K562 (cell line): ENCODE measurements at regions not wholly inside any gene's neighbourhood (a gene's known extent, or its start where the extent isn't known, plus 50 kb on each side); places are given as distances from the start of the nearest gene placed in this dataset.

Experiments
- ATAC-seq: fragments of 200-7000 bp; cut with Tn5 transposase; 3 replicates; pipeline ENCODE4 v1.9.1; 2020; ENCODE audit warnings: moderate library complexity
- BruUV-seq: library from RNA; stranded (reverse); fragments of 400-500 nt; replicated peaks from 2 replicates; lab custom pipeline; 2021; lab: Mats Ljungman, UMichigan
- CTCF ChIA-PET: fragments of 300-600 bp; formaldehyde crosslinking; extraction: SDS; loops from one replicate; lab custom pipeline; 2021; ENCODE audit warnings: low intra/inter-chr PET ratio; lab: Yijun Ruan, JAX
- POLR2A ChIA-PET: fragments of 300-600, 350-650 bp; sonication (Branson Sonifier 250); formaldehyde crosslinking; extraction: SDS; loops from one replicate; lab custom pipeline; 2021; ENCODE audit warnings: antibody characterized with exemption, inconsistent platforms; lab: Yijun Ruan, JAX
- DNase-seq, 4 experiments: peaks; one replicate each; pipeline versions ENCODE4 v3.0.0 to v3.0.0-alpha.2; 2011 to 2018; ENCODE audit warnings: low spot score in 3 of 4, mixed read lengths in 3 of 4; ENCODE audit errors: extremely low read depth in 1 of 4
- FAIRE-seq: peaks from 2 replicates; lab custom pipeline; 2011; peaks lifted over from hg19 to GRCh38; lab: Jason Lieb, UNC
- H2AFZ ChIP-seq: 2 replicates; pipeline ENCODE4 v1.6.0; 2011; ENCODE audit warnings: low read depth, low read length, control low read depth, inconsistent platforms
- H3K27ac ChIP-seq: fragments of 200-600 bp; 3 replicates; pipeline ENCODE4 v1.8.0; 2011; ENCODE audit warnings: low read depth, mild to moderate bottlenecking, control low read depth, inconsistent platforms, low read length, moderate library complexity, mixed read lengths; ENCODE audit errors: extremely low read depth
- H3K27me3 ChIP-seq, 2 experiments: fragments of 300-600 bp in 1 of 2; 2 replicates in 1 of 2; 3 replicates in 1 of 2; pipeline versions ENCODE4 v1.6.0 to v1.8.0; 2011; ENCODE audit warnings: inconsistent platforms in 2 of 2, low read length in 2 of 2, mild to moderate bottlenecking in 1 of 2, mixed read lengths in 1 of 2, moderate library complexity in 1 of 2; ENCODE audit not compliant: control insufficient read depth in 2 of 2, insufficient read depth in 2 of 2
- H3K36me3 ChIP-seq: fragments of 300-600 bp; 3 replicates; pipeline ENCODE4 v1.8.0; 2011; ENCODE audit warnings: mild to moderate bottlenecking, low read length, inconsistent platforms; ENCODE audit not compliant: control insufficient read depth, insufficient read depth
- H3K4me1 ChIP-seq, 2 experiments: fragments of 200-600 bp in 1 of 2; replicated peaks in 1 of 2; 2 replicates in 1 of 2; 3 replicates in 1 of 2; pipeline versions ENCODE4 v1.5.1 to v1.8.0; 2011; ENCODE audit warnings: inconsistent platforms in 2 of 2, low read length in 2 of 2, mild to moderate bottlenecking in 1 of 2, mixed read lengths in 1 of 2, moderate library complexity in 1 of 2; ENCODE audit not compliant: control insufficient read depth in 2 of 2, insufficient read depth in 2 of 2
- H3K4me2 ChIP-seq: 2 replicates; pipeline ENCODE4 v1.6.1; 2011; ENCODE audit warnings: low read length, control low read depth, inconsistent platforms, mixed read lengths; ENCODE audit not compliant: insufficient read depth
- H3K4me3 ChIP-seq: fragments of 200-600 bp; sonication (generic), shearing (Covaris generic); 2 replicates; pipeline ENCODE4 v1.5.1; 2016; ENCODE audit warnings: control low read depth, inconsistent platforms
- H3K79me2 ChIP-seq: fragments of 200-600 bp; 3 replicates; pipeline ENCODE4 v1.8.0; 2011; ENCODE audit warnings: low read length, inconsistent platforms; ENCODE audit not compliant: control insufficient read depth, insufficient read depth
- H3K9ac ChIP-seq, 2 experiments: 2 replicates each; pipeline versions ENCODE4 v1.6.0 to v1.6.1; 2011; ENCODE audit warnings: low read depth in 2 of 2, low read length in 2 of 2, control low read depth in 1 of 2, inconsistent platforms in 1 of 2, mild to moderate bottlenecking in 1 of 2, mixed read lengths in 1 of 2; ENCODE audit not compliant: insufficient read depth in 1 of 2
- H3K9me1 ChIP-seq: one replicate; pipeline ENCODE4 v1.6.0; 2011; ENCODE audit warnings: inconsistent platforms, mild to moderate bottlenecking, low read length, moderate library complexity; ENCODE audit not compliant: control insufficient read depth, insufficient read depth
- H3K9me3 ChIP-seq: replicated peaks from 2 replicates; pipeline ENCODE4 v1.5.1; 2011; ENCODE audit warnings: low read depth, low read length, inconsistent platforms; ENCODE audit not compliant: control insufficient read depth, insufficient read depth
- H4K20me1 ChIP-seq: replicated peaks from 2 replicates; pipeline ENCODE4 v1.6.1; 2011; ENCODE audit warnings: low read length, inconsistent platforms, mixed read lengths; ENCODE audit not compliant: control insufficient read depth, insufficient read depth
- ILK ChIP-seq: fragments of 450-650 bp; IDR thresholded peaks from 2 replicates; pipeline ENCODE4 v1.6.1; 2016; ENCODE audit warnings: missing genetic modification characterization, low read depth, mild to moderate bottlenecking, missing compliant biosample characterization, moderate library complexity, borderline replicate concordance
- MBD2 ChIP-seq: sonication (generic); IDR thresholded peaks from 2 replicates; pipeline ENCODE4 v1.6.1; 2016; ENCODE audit warnings: low read depth, borderline replicate concordance
- NEUROD1 ChIP-seq: fragments of 150-350 bp; IDR thresholded peaks from 2 replicates; pipeline ENCODE4 v1.6.1; 2014; ENCODE audit warnings: borderline replicate concordance, low read length, low read depth; ENCODE audit not compliant: partially characterized antibody
- NFIC ChIP-seq: fragments of 450-650 bp; IDR thresholded peaks from 2 replicates; pipeline ENCODE4 v1.6.1; 2017; ENCODE audit warnings: mild to moderate bottlenecking, inconsistent platforms
- POU5F1 ChIP-seq: fragments of 150-350 bp; IDR thresholded peaks from 2 replicates; pipeline ENCODE4 v1.6.1; 2014; ENCODE audit warnings: borderline replicate concordance, low read length, low read depth, mild to moderate bottlenecking; ENCODE audit not compliant: partially characterized antibody
- RNF2 ChIP-seq: sonication (generic); IDR thresholded peaks from 2 replicates; pipeline ENCODE4 v1.6.1; 2016
- SNRNP70 ChIP-seq: fragments of 200-400 bp; formaldehyde crosslinking; optimal IDR thresholded peaks from 2 replicates; pipeline ENCODE3; 2017; ENCODE audit warnings: low read depth, low read length
- ZKSCAN1 ChIP-seq: fragments of 150-350 bp; IDR thresholded peaks from 2 replicates; pipeline ENCODE4 v1.6.1; 2016; ENCODE audit warnings: low read depth, low read length
- ZNF551 ChIP-seq: fragments of 250-450 bp; sonication (Bioruptor Pico); IDR thresholded peaks from 2 replicates; pipeline ENCODE4 v1.5.0; 2021; ENCODE audit warnings: mild to moderate bottlenecking, moderate library complexity
- ZNF77 ChIP-seq: fragments of 250-450 bp; sonication (Bioruptor Pico); IDR thresholded peaks from 2 replicates; pipeline ENCODE4 v1.5.0; 2020
- WGBS: fragments of 100-300 bp; shearing (Covaris generic); methylation state at CpG from one replicate; pipeline ENCODE4 v1.1.6; 2016; ENCODE audit warnings: low coverage, mixed read lengths; ENCODE audit not compliant: insufficient coverage; ENCODE audit errors: missing lambda C conversion rate; 5-methylcytosine and 5-hydroxymethylcytosine counted together
- in situ Hi-C: fragments of 300-500 bp; cut with MboI; formaldehyde crosslinking; loops from 4 replicates; pipeline ENCODE4 v1.15.0; 2018; ENCODE audit warnings: inconsistent platforms, mixed read lengths
- intact Hi-C: fragments of 100-400 bp; cut with micrococcal nuclease; formaldehyde crosslinking; loops from 2 replicates; pipeline ENCODE4 v1.14.2; 2022
- TF ChIP-seq, protein P1 (sequence below): fragments of 450-650 bp; formaldehyde crosslinking; IDR thresholded peaks from 2 replicates; pipeline ENCODE4 v1.4.0; 2020; ENCODE audit warnings: mild to moderate bottlenecking, moderate library complexity
- TF ChIP-seq, protein P2 (sequence below), 2 experiments: fragments of 450-650 bp; formaldehyde crosslinking in 1 of 2; IDR thresholded peaks; 2 replicates each; pipeline versions ENCODE4 v1.4.0 to v1.6.1; 2014 to 2020; ENCODE audit warnings: mild to moderate bottlenecking in 2 of 2, borderline replicate concordance in 1 of 2, low read depth in 1 of 2

GRCh38 chr5:4879693-4880303 lies 260.3 kb upstream of the ADAMTS16 start:
- Histone ChIP-seq H3K9me3 (no peaks in the 10 kb centered on the region), H3K9me1 (no peaks in the 10 kb centered on the region), H2AFZ (no peak overlapping the region; the same call in 1 of the 2 replicates), H3K79me2 (no peaks in the 10 kb centered on the region), H3K4me1 (peaks cover 0 to 3% of the 10 kb centered on the region in 2 experiments; a peak in 1 of 5 replicates), H3K4me3 (no peak overlapping the region), H3K9ac (no peak overlapping the region), H4K20me1 (0 out of 2 replicates have a peak, but pooled peaks cover 3% of the 10 kb centered on the region), H3K4me2 (no peak overlapping the region), H3K27me3 (peaks cover 0 to 11% of the 10 kb centered on the region in 2 experiments; a peak in 2 of 5 replicates), H3K27ac (no peak overlapping the region), H3K36me3 (no peaks in the 10 kb centered on the region)
- in situ Hi-C loops = loop anchor here (25.0 kb wide), 1 partner anchor 533 kb away; the partner anchor contains the start of gene ICE1
- ChIA-PET POLR2A (interaction anchor here (1.2 kb wide), 1 partner anchor 963 kb away, joined by 3 read pairs; no protein-coding TSS in a partner anchor), CTCF (interaction anchor here (0.6 to 0.8 kb wide), 5 partner anchors 12 to 1697 kb away, joined by 3 to 6 read pairs (median 3); no protein-coding TSS in a partner anchor)
- ATAC-seq (peak; percentile 95), FAIRE-seq (peak; percentile 97), DNase-seq (peak; percentile 74 to 82 (median 78))
- WGBS = 2% methylated on average over 15 of the region's 15 CpGs
- intact Hi-C loops = loop anchor here (1.0 to 5.0 kb wide), 3 partner anchors 63 to 540 kb away; partner anchors contain the start of gene ADAMTS16
- BruUV-seq = no TSS peak
- no peak for TF ChIP-seq SNRNP70
- no peak for TF ChIP-seq POU5F1
- TF ChIP-seq, protein P1, sequence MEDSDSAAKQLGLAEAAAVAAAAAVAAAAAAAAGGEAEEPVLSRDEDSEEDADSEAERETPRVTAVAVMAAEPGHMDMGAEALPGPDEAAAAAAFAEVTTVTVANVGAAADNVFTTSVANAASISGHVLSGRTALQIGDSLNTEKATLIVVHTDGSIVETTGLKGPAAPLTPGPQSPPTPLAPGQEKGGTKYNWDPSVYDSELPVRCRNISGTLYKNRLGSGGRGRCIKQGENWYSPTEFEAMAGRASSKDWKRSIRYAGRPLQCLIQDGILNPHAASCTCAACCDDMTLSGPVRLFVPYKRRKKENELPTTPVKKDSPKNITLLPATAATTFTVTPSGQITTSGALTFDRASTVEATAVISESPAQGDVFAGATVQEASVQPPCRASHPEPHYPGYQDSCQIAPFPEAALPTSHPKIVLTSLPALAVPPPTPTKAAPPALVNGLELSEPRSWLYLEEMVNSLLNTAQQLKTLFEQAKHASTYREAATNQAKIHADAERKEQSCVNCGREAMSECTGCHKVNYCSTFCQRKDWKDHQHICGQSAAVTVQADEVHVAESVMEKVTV (CRISPR knock-in tag) = peak; percentile 69; the same call in 1 of the 2 replicates
- TF ChIP-seq ZNF77 (CRISPR knock-in tag) = no peak
- TF ChIP-seq MBD2 = no peak
- no peak for TF ChIP-seq NEUROD1
- no peak for TF ChIP-seq ZNF551 (CRISPR knock-in tag)
- TF ChIP-seq, protein P2, sequence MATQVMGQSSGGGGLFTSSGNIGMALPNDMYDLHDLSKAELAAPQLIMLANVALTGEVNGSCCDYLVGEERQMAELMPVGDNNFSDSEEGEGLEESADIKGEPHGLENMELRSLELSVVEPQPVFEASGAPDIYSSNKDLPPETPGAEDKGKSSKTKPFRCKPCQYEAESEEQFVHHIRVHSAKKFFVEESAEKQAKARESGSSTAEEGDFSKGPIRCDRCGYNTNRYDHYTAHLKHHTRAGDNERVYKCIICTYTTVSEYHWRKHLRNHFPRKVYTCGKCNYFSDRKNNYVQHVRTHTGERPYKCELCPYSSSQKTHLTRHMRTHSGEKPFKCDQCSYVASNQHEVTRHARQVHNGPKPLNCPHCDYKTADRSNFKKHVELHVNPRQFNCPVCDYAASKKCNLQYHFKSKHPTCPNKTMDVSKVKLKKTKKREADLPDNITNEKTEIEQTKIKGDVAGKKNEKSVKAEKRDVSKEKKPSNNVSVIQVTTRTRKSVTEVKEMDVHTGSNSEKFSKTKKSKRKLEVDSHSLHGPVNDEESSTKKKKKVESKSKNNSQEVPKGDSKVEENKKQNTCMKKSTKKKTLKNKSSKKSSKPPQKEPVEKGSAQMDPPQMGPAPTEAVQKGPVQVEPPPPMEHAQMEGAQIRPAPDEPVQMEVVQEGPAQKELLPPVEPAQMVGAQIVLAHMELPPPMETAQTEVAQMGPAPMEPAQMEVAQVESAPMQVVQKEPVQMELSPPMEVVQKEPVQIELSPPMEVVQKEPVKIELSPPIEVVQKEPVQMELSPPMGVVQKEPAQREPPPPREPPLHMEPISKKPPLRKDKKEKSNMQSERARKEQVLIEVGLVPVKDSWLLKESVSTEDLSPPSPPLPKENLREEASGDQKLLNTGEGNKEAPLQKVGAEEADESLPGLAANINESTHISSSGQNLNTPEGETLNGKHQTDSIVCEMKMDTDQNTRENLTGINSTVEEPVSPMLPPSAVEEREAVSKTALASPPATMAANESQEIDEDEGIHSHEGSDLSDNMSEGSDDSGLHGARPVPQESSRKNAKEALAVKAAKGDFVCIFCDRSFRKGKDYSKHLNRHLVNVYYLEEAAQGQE (IDR thresholded peaks at IDR 0.05; ENCODE audit: borderline replicate concordance) = peak; percentile 69; the same call in 1 of the 2 replicates
- TF ChIP-seq, protein P2 (CRISPR knock-in tag; IDR thresholded peaks at IDR 0.05; ENCODE audit: low read depth) = no peak
- TF ChIP-seq NFIC = peak; percentile 28
- no peak for TF ChIP-seq ZKSCAN1
- no peak for TF ChIP-seq RNF2
- TF ChIP-seq ILK (tag) = no peak
